GM13976 (cell line): ENCODE measurements at regions not wholly inside any gene's neighbourhood (a gene's known extent, or its start where the extent isn't known, plus 50 kb on each side); places are given as distances from the start of the nearest gene placed in this dataset.

Experiments used
- DNase-seq: peaks from one replicate; pipeline ENCODE4 v3.0.0; 2012; ENCODE audit warnings: low spot score
- in situ Hi-C: fragments of 300-500 bp; cut with MboI; formaldehyde crosslinking; loops from one replicate; pipeline ENCODE4 v1.12.0; 2022; ENCODE audit warnings: low sequenced_read_pairs, mixed read lengths, inconsistent platforms; ENCODE audit not compliant: unreplicated experiment
- TF ChIP-seq, protein P1 (sequence below): IDR thresholded peaks from 2 replicates; pipeline ENCODE4 v1.5.1; 2012; ENCODE audit warnings: borderline replicate concordance, mild to moderate bottlenecking; ENCODE audit not compliant: insufficient read depth; ENCODE audit errors: extremely low read depth, missing control alignments, control extremely low read depth

DNA sequence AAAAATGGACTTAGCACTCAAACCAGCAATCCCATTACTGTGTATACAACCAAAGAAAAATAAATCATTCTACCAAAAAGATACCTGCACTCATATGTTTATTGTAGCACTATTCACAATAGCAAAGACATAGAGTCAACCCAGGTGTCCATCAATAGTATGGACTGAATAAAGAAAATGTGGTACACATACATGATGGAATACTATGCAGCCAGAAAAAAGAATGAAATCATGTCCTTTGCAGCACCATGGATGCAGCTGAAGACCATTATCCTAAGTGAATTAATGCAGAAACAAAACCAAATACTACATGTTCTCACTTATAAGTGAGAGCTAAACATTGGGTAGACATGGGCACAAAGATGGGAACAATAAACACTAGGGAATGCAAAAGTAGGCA, 236.8 kb upstream of the POU5F2 start:
- TF ChIP-seq, protein P1, sequence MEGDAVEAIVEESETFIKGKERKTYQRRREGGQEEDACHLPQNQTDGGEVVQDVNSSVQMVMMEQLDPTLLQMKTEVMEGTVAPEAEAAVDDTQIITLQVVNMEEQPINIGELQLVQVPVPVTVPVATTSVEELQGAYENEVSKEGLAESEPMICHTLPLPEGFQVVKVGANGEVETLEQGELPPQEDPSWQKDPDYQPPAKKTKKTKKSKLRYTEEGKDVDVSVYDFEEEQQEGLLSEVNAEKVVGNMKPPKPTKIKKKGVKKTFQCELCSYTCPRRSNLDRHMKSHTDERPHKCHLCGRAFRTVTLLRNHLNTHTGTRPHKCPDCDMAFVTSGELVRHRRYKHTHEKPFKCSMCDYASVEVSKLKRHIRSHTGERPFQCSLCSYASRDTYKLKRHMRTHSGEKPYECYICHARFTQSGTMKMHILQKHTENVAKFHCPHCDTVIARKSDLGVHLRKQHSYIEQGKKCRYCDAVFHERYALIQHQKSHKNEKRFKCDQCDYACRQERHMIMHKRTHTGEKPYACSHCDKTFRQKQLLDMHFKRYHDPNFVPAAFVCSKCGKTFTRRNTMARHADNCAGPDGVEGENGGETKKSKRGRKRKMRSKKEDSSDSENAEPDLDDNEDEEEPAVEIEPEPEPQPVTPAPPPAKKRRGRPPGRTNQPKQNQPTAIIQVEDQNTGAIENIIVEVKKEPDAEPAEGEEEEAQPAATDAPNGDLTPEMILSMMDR, result no peak
- no peak for DNase-seq
- in situ Hi-C loops, result no loop called here

DNA sequence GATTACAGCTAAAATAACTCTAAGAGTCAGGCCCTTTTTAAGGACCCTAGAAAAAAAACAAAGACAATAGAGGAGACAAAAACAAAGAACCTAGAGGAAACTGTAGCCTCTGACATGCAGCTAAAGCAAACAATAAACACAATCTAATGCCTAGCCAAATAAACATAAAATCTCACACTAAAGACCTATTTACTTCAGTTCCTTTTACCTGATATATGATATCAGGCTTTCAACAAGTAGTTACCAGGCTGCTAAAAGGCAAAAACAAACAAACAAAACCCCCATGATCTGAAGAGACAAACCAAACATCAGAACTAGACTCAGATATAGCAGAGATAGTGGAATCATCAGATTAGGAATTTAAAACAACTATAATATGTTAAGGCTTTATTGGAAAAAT, 226.5 kb upstream of the POU5F2 start:
- in situ Hi-C loops, result no loop called here
- TF ChIP-seq, protein P1, result no peak
- DNase-seq, result no peak

DNA sequence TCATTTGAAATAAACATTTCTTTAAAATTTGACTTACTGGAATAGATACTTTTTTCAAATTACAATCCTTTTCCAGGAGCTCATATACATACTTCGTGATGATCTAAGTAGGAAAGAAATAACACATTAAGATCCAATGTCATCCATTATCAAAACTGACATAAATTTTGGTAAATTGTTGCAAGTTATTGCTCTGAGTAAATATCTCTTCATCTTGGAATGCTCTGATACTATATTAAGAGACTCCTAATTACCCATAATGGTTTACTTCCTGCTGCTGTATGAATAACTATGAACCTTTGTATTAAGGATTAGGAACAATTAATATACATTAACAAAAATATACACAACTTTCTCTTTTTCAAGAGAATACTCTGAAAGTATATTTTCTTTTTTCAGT, 223.0 kb upstream of the POU5F2 start:
- no peak for DNase-seq
- TF ChIP-seq, protein P1, result no peak
- in situ Hi-C loops, result no loop called here

DNA sequence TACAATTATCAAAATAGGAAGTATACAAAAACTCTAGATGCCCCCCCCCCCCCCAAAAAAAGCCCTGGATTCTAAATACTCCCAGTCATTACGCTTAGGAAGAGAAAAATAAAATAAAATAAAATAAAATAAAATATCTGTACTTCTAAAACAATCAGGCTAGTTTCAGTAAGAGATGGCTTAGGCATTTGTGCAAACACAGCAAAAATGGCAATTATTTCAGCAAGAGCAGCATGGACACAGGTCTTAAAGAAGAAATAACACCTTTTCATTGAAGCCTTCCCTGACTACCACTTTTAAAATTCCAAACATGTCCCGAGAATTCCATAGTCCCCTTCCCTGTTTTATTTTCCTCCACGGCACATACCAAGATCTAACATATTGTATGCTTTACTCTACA, 218.6 kb upstream of the POU5F2 start:
- DNase-seq, result no peak
- in situ Hi-C loops, result no loop called here
- TF ChIP-seq, protein P1, result no peak

DNA sequence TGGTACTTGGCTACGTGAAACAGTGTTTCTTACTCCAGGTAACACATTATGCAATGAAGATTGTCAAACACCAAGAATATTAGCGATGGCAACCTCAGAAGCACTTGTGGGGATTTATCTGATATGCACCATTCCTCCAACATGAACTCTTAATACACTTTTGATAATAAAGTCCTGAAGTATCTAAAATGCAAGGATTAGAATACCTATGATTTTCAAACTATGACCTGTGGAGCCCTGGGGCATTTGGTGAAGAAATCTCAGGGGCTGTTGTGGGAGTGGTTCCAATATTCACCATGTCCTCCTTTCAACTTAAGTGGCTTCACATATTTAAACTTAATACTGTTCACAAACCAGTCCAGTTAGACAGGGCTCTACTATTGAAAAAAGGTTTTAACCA, 214.6 kb upstream of the POU5F2 start:
- TF ChIP-seq, protein P1, result no peak

DNA sequence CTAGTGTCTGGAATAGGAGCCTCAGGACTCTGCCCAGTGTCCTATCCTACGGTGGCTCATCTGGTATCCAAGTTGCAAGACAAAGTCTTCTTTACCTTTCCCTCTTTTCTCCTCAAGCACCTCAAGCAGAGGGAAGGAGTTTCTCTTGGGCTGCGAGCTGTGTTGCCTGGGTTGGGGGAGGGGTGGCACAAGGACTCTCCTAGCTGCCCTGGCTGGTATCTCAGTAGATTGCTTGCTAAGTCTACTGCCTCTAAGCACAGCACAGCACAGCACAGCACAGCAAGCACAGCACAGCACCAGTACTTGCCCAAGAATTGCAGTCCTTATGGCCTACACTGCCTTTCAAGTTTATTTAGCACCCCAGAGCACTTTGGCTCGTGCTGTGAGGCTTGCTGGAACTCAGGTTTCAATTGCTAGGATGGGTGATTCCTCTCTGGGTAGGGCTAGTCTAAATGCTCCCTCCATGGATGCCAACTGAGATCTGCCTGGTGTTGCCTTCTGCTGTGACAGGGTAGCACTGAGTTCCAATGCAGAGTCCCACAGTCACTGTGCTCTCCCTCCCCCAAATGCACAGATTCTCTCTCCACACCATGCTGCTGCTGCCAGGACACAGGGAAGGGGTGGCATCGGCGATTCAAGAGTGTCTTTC, 213.1 kb upstream of the POU5F2 start:
- TF ChIP-seq, protein P1, result no peak
- in situ Hi-C loops, result no loop called here
- DNase-seq, result no peak

More for the DNA sequence above, 214.6 kb upstream of the POU5F2 start:
- in situ Hi-C loops, result no loop called here
- DNase-seq, result no peak
